ENCODE measurements at regions not wholly inside any gene's neighbourhood (a gene's known extent, or its start where the extent isn't known, plus 50 kb on each side); places are given as distances from the start of the nearest gene placed in this dataset.

DNA sequence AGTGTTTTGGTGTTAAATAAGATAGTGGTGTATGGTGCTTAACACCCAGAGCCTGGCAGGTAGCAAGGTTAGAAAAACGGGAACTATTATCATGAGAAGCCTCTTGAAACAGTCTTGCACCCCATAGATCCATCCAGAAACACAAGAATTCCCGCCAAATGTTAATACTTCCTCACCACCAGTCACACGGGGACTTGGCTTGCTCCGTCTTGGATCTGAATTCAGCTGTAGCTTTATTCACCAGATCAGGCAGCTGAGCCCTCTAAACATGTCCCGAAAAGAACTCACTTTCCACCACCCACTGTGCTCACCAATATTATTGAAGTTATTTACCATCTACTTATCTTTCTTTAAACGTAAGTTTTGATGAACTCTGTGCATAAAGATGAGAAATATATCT, 101.6 kb upstream of the PTPN3 start:
- no peaks in the 10 kb centered on the region for H3K36me3 ChIP-seq
- H3K27me3 ChIP-seq, result no peaks in the 10 kb centered on the region
- no peak for TF ChIP-seq CTCF (IDR thresholded peaks at IDR 0.05)
- TF ChIP-seq POLR2A (IDR thresholded peaks at IDR 0.05), result no peak
- no peak for TF ChIP-seq POLR2AphosphoS5 (IDR thresholded peaks at IDR 0.05)
- no peak for TF ChIP-seq EP300 (IDR thresholded peaks at IDR 0.05)
- no peak overlapping the region for H3K27ac ChIP-seq
- intact Hi-C loops (cut with DNase I), result no loop called here
- no peak overlapping the region for H3K4me3 ChIP-seq
- no peaks in the 10 kb centered on the region for H3K9me3 ChIP-seq
- DNase-seq, result no peak
- 78 to 79% methylated on average over 6 of the region's 6 CpGs for WGBS, 2 donors
- no peaks in the 10 kb centered on the region for H3K4me1 ChIP-seq

- Histone ChIP-seq H3K4me3 (no peak overlapping the region), H3K27ac (no peak overlapping the region), H3K4me1 (no peaks in the 10 kb centered on the region), H3K9me3 (no peaks in the 10 kb centered on the region), H3K27me3 (no peaks in the 10 kb centered on the region), H3K36me3 (no peaks in the 10 kb centered on the region)
- no peak for DNase-seq
- no peak for TF ChIP-seq POLR2AphosphoS5 (IDR thresholded peaks at IDR 0.05)
- TF ChIP-seq POLR2A (IDR thresholded peaks at IDR 0.05), result no peak
- TF ChIP-seq CTCF (IDR thresholded peaks at IDR 0.05), result no peak
- no peak for TF ChIP-seq EP300 (IDR thresholded peaks at IDR 0.05)
- 56 to 82% methylated on average over 2 of the region's 2 CpGs for WGBS, 2 donors
- intact Hi-C loops (cut with DNase I), result no loop called here
These were observed 102.0 kb upstream of the PTPN3 start for GRCh38 chr9:109600142-109600541.

- no peaks in the 10 kb centered on the region for H3K27me3 ChIP-seq
- TF ChIP-seq POLR2A (IDR thresholded peaks at IDR 0.05), result no peak
- TF ChIP-seq POLR2AphosphoS5 (IDR thresholded peaks at IDR 0.05), result no peak
- TF ChIP-seq CTCF (IDR thresholded peaks at IDR 0.05), result no peak
- no peak for TF ChIP-seq EP300 (IDR thresholded peaks at IDR 0.05)
- no peak for DNase-seq
- H3K27ac ChIP-seq, result no peak overlapping the region
- no peaks in the 10 kb centered on the region for H3K36me3 ChIP-seq
- no peak overlapping the region for H3K4me3 ChIP-seq
- intact Hi-C loops (cut with DNase I), result no loop called here
- WGBS, 2 donors, result 88 to 89% methylated on average over 1 of the region's 1 CpG
- H3K9me3 ChIP-seq, result no peaks in the 10 kb centered on the region
- H3K4me1 ChIP-seq, result no peaks in the 10 kb centered on the region
These were observed 103.1 kb upstream of the PTPN3 start for GRCh38 chr9:109601181-109601580.

- H3K4me1 ChIP-seq, result no peaks in the 10 kb centered on the region
- H3K9me3 ChIP-seq, result no peaks in the 10 kb centered on the region
- H3K4me3 ChIP-seq, result no peak overlapping the region
- no peak for TF ChIP-seq POLR2AphosphoS5 (IDR thresholded peaks at IDR 0.05)
- no peaks in the 10 kb centered on the region for H3K27me3 ChIP-seq
- intact Hi-C loops (cut with DNase I), result no loop called here
- WGBS, 2 donors, result 77 to 88% methylated on average over 4 of the region's 4 CpGs
- no peak overlapping the region for H3K27ac ChIP-seq
- DNase-seq, result no peak
- no peaks in the 10 kb centered on the region for H3K36me3 ChIP-seq
These were observed 104.9 kb upstream of the PTPN3 start for GRCh38 chr9:109602987-109603386.

- 80 to 83% methylated on average over 6 of the region's 6 CpGs for WGBS, 2 donors
- Histone ChIP-seq H3K36me3 (no peaks in the 10 kb centered on the region), H3K9me3 (no peaks in the 10 kb centered on the region), H3K4me3 (no peak overlapping the region), H3K4me1 (no peaks in the 10 kb centered on the region), H3K27ac (no peak overlapping the region), H3K27me3 (no peaks in the 10 kb centered on the region)
- no peak for DNase-seq
- intact Hi-C loops (cut with DNase I), result no loop called here
- TF ChIP-seq CTCF (IDR thresholded peaks at IDR 0.05), result no peak
- TF ChIP-seq EP300 (IDR thresholded peaks at IDR 0.05), result no peak
- no peak for TF ChIP-seq POLR2A (IDR thresholded peaks at IDR 0.05)
- no peak for TF ChIP-seq POLR2AphosphoS5 (IDR thresholded peaks at IDR 0.05)
These were observed 106.0 kb upstream of the PTPN3 start for GRCh38 chr9:109604131-109604530.
